Ishikawa (cell line): ENCODE measurements at regions not wholly inside any gene's neighbourhood (a gene's known extent, or its start where the extent isn't known, plus 50 kb on each side); places are given as distances from the start of the nearest gene placed in this dataset.

Experiments used
- EGR1 ChIP-seq: IDR thresholded peaks from 2 replicates; pipeline ENCODE4 v1.6.1; 2012
- EP300 ChIP-seq: IDR thresholded peaks from 2 replicates; pipeline ENCODE4 v1.6.1; 2012; ENCODE audit warnings: borderline replicate concordance
- ZBTB7A ChIP-seq: IDR thresholded peaks from 2 replicates; pipeline ENCODE4 v1.6.1; 2012; ENCODE audit warnings: low read depth

GRCh38 chr22:34943830-34944229 lies 122.1 kb upstream of the ISX start:
- no peak for TF ChIP-seq EP300
- no peak for TF ChIP-seq EGR1
- TF ChIP-seq ZBTB7A = no peak
